Liver (tissue), 3 donors: ENCODE measurements at regions not wholly inside any gene's neighbourhood (a gene's known extent, or its start where the extent isn't known, plus 50 kb on each side); places are given as distances from the start of the nearest gene placed in this dataset.

Experiments
- FOXA1 ChIP-seq: IDR thresholded peaks from 2 replicates; pipeline ENCODE4 v1.6.1; 2016; ENCODE audit warnings: antibody characterized with exemption
- JUND ChIP-seq, 2 donors: IDR thresholded peaks; 2 replicates each; pipeline ENCODE4 v1.6.1; 2016; ENCODE audit warnings: antibody characterized with exemption in 2 of 2
- RAD21 ChIP-seq, 2 donors: IDR thresholded peaks; 2 replicates each; pipeline ENCODE4 v1.6.1; 2016; ENCODE audit warnings: antibody characterized with exemption in 2 of 2, mild to moderate bottlenecking in 2 of 2
- RXRA ChIP-seq, 2 donors: IDR thresholded peaks; 2 replicates each; pipeline ENCODE4 v1.6.1; 2017 to 2018; ENCODE audit warnings: antibody characterized with exemption in 2 of 2, mild to moderate bottlenecking in 1 of 2
- SP1 ChIP-seq: IDR thresholded peaks from 2 replicates; pipeline ENCODE4 v1.6.1; 2018; ENCODE audit warnings: antibody characterized with exemption, mild to moderate bottlenecking
- TF ChIP-seq, protein P1 (sequence below): fragments of 150-350 bp; IDR thresholded peaks from 2 replicates; pipeline ENCODE4 v1.5.1; 2017; ENCODE audit warnings: improper control_type of control experiment, low read depth, low read length; ENCODE audit not compliant: missing input control
- TF ChIP-seq, protein P2 (sequence below): IDR thresholded peaks from 2 replicates; pipeline ENCODE4 v1.6.1; 2016; ENCODE audit warnings: antibody characterized with exemption
- TF ChIP-seq, protein P3 (sequence below): IDR thresholded peaks from 2 replicates; pipeline ENCODE4 v1.6.1; 2016; ENCODE audit warnings: antibody characterized with exemption, mild to moderate bottlenecking
- donor health status: healthy.
- donor health status: healthy.

DNA sequence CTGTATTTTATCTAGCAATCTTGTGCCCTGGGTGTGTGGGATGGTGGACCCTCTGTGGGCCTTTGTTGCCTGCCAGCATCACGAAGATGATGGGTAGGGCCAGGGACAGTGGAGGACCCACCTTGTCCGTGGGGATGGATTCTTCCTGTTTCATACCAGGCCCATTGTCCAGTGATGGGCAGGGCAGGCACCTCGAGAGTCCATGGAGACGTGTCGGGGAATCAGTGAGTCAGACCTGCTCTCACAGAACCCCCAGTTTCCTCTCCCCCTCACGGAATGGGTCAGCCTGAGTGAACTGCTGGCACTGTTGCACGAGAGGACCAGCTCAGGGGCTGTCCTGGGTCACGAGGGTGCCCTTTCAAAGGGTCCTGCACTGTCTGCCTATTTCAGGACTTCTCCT, 401.2 kb downstream of the RPS24 start:
- TF ChIP-seq RXRA (IDR thresholded peaks at IDR 0.05) (no peak), FOXA1 (no peak), RAD21 (IDR thresholded peaks at IDR 0.05) (no peak), JUND (IDR thresholded peaks at IDR 0.05) (no peak), SP1 (no peak)
- TF ChIP-seq, protein P1, sequence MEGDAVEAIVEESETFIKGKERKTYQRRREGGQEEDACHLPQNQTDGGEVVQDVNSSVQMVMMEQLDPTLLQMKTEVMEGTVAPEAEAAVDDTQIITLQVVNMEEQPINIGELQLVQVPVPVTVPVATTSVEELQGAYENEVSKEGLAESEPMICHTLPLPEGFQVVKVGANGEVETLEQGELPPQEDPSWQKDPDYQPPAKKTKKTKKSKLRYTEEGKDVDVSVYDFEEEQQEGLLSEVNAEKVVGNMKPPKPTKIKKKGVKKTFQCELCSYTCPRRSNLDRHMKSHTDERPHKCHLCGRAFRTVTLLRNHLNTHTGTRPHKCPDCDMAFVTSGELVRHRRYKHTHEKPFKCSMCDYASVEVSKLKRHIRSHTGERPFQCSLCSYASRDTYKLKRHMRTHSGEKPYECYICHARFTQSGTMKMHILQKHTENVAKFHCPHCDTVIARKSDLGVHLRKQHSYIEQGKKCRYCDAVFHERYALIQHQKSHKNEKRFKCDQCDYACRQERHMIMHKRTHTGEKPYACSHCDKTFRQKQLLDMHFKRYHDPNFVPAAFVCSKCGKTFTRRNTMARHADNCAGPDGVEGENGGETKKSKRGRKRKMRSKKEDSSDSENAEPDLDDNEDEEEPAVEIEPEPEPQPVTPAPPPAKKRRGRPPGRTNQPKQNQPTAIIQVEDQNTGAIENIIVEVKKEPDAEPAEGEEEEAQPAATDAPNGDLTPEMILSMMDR = no peak
- TF ChIP-seq, protein P2, sequence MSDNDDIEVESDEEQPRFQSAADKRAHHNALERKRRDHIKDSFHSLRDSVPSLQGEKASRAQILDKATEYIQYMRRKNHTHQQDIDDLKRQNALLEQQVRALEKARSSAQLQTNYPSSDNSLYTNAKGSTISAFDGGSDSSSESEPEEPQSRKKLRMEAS = no peak
- TF ChIP-seq, protein P3, sequence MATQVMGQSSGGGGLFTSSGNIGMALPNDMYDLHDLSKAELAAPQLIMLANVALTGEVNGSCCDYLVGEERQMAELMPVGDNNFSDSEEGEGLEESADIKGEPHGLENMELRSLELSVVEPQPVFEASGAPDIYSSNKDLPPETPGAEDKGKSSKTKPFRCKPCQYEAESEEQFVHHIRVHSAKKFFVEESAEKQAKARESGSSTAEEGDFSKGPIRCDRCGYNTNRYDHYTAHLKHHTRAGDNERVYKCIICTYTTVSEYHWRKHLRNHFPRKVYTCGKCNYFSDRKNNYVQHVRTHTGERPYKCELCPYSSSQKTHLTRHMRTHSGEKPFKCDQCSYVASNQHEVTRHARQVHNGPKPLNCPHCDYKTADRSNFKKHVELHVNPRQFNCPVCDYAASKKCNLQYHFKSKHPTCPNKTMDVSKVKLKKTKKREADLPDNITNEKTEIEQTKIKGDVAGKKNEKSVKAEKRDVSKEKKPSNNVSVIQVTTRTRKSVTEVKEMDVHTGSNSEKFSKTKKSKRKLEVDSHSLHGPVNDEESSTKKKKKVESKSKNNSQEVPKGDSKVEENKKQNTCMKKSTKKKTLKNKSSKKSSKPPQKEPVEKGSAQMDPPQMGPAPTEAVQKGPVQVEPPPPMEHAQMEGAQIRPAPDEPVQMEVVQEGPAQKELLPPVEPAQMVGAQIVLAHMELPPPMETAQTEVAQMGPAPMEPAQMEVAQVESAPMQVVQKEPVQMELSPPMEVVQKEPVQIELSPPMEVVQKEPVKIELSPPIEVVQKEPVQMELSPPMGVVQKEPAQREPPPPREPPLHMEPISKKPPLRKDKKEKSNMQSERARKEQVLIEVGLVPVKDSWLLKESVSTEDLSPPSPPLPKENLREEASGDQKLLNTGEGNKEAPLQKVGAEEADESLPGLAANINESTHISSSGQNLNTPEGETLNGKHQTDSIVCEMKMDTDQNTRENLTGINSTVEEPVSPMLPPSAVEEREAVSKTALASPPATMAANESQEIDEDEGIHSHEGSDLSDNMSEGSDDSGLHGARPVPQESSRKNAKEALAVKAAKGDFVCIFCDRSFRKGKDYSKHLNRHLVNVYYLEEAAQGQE = no peak
